ENCODE measurements at regions not wholly inside any gene's neighbourhood (a gene's known extent, or its start where the extent isn't known, plus 50 kb on each side); places are given as distances from the start of the nearest gene placed in this dataset.
A peak's percentile ranks its signal among the peaks of the same experiment; 100 is the strongest.

GRCh38 chr2:62406573-62407043 is 99.4 kb downstream of the TMEM17 start:
- Histone ChIP-seq H3K36me3 (ENCODE audit: control insufficient read depth in 4 of 4, insufficient read depth in 3 of 4, low read depth in 1 of 4, low read length in 3 of 4) (no peaks in the 10 kb centered on the region), H3K9me3 (ENCODE audit: control insufficient read depth in 4 of 4, low read length in 3 of 4) (no peaks in the 10 kb centered on the region), H3K9ac (ENCODE audit: low read depth in 1 of 2, low read length in 2 of 2) (no peak overlapping the region), H3K4me1 (ENCODE audit: control insufficient read depth in 4 of 4, insufficient read depth in 4 of 4, low read length in 3 of 4) (peaks cover 0 to 8% (median 1%) of the 10 kb centered on the region in 4 donors), H3K4me3 (ENCODE audit: low read depth in 1 of 3, low read length in 3 of 3) (no peak overlapping the region), H3K27me3 (ENCODE audit: control insufficient read depth in 4 of 4, insufficient read depth in 4 of 4, low read length in 3 of 4) (no peaks in the 10 kb centered on the region), H3K27ac (ENCODE audit: low read depth in 1 of 2, low read length in 2 of 2) (no peak overlapping the region)
- WGBS, result 37% methylated on average over 3 of the region's 3 CpGs
- TF ChIP-seq YY1 (IDR thresholded peaks at IDR 0.05), result peak; percentile 33
- no peak for TF ChIP-seq REST (IDR thresholded peaks at IDR 0.05)
- peak; percentile 88 to 93 for TF ChIP-seq RXRA (IDR thresholded peaks at IDR 0.05)
- peak; percentile 65 for TF ChIP-seq NR2F2 (IDR thresholded peaks at IDR 0.05)
- peak; percentile 30 for TF ChIP-seq MAX (IDR thresholded peaks at IDR 0.05)
- TF ChIP-seq SP1 (IDR thresholded peaks at IDR 0.05), result peak; percentile 59
- TF ChIP-seq GABPA (IDR thresholded peaks at IDR 0.05 in 1 of 2, conservative IDR thresholded peaks at IDR 0.05 in 1 of 2), result peak in 1 of 2 donors; percentile 36
- TF ChIP-seq ATF3 (IDR thresholded peaks at IDR 0.05), result no peak
- no peak for TF ChIP-seq FOXA1 (IDR thresholded peaks at IDR 0.05)
- TF ChIP-seq, protein P1, sequence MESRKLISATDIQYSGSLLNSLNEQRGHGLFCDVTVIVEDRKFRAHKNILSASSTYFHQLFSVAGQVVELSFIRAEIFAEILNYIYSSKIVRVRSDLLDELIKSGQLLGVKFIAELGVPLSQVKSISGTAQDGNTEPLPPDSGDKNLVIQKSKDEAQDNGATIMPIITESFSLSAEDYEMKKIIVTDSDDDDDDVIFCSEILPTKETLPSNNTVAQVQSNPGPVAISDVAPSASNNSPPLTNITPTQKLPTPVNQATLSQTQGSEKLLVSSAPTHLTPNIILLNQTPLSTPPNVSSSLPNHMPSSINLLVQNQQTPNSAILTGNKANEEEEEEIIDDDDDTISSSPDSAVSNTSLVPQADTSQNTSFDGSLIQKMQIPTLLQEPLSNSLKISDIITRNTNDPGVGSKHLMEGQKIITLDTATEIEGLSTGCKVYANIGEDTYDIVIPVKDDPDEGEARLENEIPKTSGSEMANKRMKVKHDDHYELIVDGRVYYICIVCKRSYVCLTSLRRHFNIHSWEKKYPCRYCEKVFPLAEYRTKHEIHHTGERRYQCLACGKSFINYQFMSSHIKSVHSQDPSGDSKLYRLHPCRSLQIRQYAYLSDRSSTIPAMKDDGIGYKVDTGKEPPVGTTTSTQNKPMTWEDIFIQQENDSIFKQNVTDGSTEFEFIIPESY (IDR thresholded peaks at IDR 0.05), result no peak
- TF ChIP-seq JUND (IDR thresholded peaks at IDR 0.05), result peak in 1 of 2 donors; percentile 47
- no peak for TF ChIP-seq CTCF (IDR thresholded peaks at IDR 0.05; ENCODE audit: low read depth, low read length, missing input control)
- TF ChIP-seq TAF1 (conservative IDR thresholded peaks at IDR 0.05), result peak; percentile 26
- TF ChIP-seq HNF4A (conservative IDR thresholded peaks at IDR 0.05), result peak; percentile 82 to 84
- no peak for TF ChIP-seq HNF4G (IDR thresholded peaks at IDR 0.05)
- TF ChIP-seq EGR1 (IDR thresholded peaks at IDR 0.05; ENCODE audit: low read depth in 2 of 2), result no peak
- no peak for TF ChIP-seq FOXA2 (IDR thresholded peaks at IDR 0.05)
- TF ChIP-seq RAD21 (IDR thresholded peaks at IDR 0.05), result peak in 1 of 2 donors; percentile 54
- no peak for DNase-seq (ENCODE audit: low spot score)

All from liver (tissue), 8 donors.